HepG2 (cell line): ENCODE measurements at regions not wholly inside any gene's neighbourhood (a gene's known extent, or its start where the extent isn't known, plus 50 kb on each side); places are given as distances from the start of the nearest gene placed in this dataset.

Experiments used
- ATAC-seq: fragments of 200-7000 bp; cut with Tn5 transposase; 3 replicates; pipeline ENCODE4 v1.9.1; 2020; ENCODE audit warnings: mild to moderate bottlenecking, moderate library complexity
- BruUV-seq: library from RNA; stranded (reverse); fragments of 400-500 nt; replicated peaks from 2 replicates; lab custom pipeline; 2021; lab: Mats Ljungman, UMichigan
- CTCF ChIA-PET: fragments of 300-600 bp; formaldehyde crosslinking; extraction: SDS; loops from one replicate; lab custom pipeline; 2021; ENCODE audit warnings: low total read pairs, inconsistent platforms, low intra/inter-chr PET ratio; lab: Yijun Ruan, JAX
- POLR2A ChIA-PET: fragments of 350-600 bp; sonication (Branson Sonifier 250); formaldehyde crosslinking; loops from one replicate; lab custom pipeline; 2020; ENCODE audit warnings: antibody characterized with exemption, inconsistent platforms; lab: Yijun Ruan, JAX
- DNase-seq: peaks from one replicate; pipeline ENCODE4 v3.0.0-alpha.2; 2015; ENCODE audit warnings: low spot score
- FAIRE-seq: peaks from 3 replicates; lab custom pipeline; 2011; peaks lifted over from hg19 to GRCh38; lab: Jason Lieb, UNC
- H2AFZ ChIP-seq: one replicate; pipeline ENCODE4 v1.6.1; 2011; ENCODE audit warnings: low read length, inconsistent platforms
- H3K27ac ChIP-seq: fragments of 300-600 bp; 3 replicates; pipeline ENCODE4 v1.8.0; 2011; ENCODE audit warnings: mixed run types, mild to moderate bottlenecking, mixed read lengths, low read length, inconsistent platforms; ENCODE audit not compliant: insufficient read depth; ENCODE audit errors: extremely low read length
- H3K27me3 ChIP-seq, 2 experiments: fragments of 200-600 bp in 1 of 2; 2 replicates in 1 of 2; 3 replicates in 1 of 2; pipeline versions ENCODE4 v1.6.0 to v1.8.0; 2011; ENCODE audit warnings: low read length in 2 of 2, mild to moderate bottlenecking in 2 of 2, moderate library complexity in 2 of 2, inconsistent platforms in 1 of 2; ENCODE audit not compliant: insufficient read depth in 2 of 2, control insufficient read depth in 1 of 2
- H3K36me3 ChIP-seq, 2 experiments: fragments of 200-600 bp in 1 of 2; replicated peaks in 1 of 2; 2 replicates in 1 of 2; 3 replicates in 1 of 2; pipeline versions ENCODE4 v1.5.1 to v1.8.0; 2011; ENCODE audit warnings: low read length in 2 of 2, inconsistent platforms in 1 of 2; ENCODE audit not compliant: insufficient read depth in 2 of 2, control insufficient read depth in 1 of 2
- H3K4me1 ChIP-seq: 2 replicates; pipeline ENCODE4 v1.5.1; 2012; ENCODE audit warnings: low read length, inconsistent platforms; ENCODE audit not compliant: insufficient read depth
- H3K4me2 ChIP-seq: 2 replicates; pipeline ENCODE4 v1.6.0; 2011; ENCODE audit warnings: low read depth, low read length, inconsistent platforms
- H3K4me3 ChIP-seq, 3 experiments: fragments of 200-600 bp in 1 of 3; sonication (generic), shearing (Covaris generic) in 1 of 3; replicated peaks in 1 of 3; 2 replicates each; pipeline ENCODE4 v1.5.1; 2011 to 2016; ENCODE audit warnings: low read length in 3 of 3, inconsistent platforms in 2 of 3, low read depth in 2 of 3, mild to moderate bottlenecking in 2 of 3, control low read depth in 1 of 3, mixed read lengths in 1 of 3; ENCODE audit not compliant: insufficient read depth in 1 of 3
- H3K79me2 ChIP-seq: one replicate; pipeline ENCODE4 v1.6.1; 2011; ENCODE audit warnings: low read length, inconsistent platforms; ENCODE audit not compliant: insufficient read depth
- H3K9ac ChIP-seq: 2 replicates; pipeline ENCODE4 v1.6.0; 2011; ENCODE audit warnings: mild to moderate bottlenecking, low read depth, low read length, inconsistent platforms; ENCODE audit not compliant: insufficient read depth
- H3K9me3 ChIP-seq: 2 replicates; pipeline ENCODE4 v1.5.1; 2012; ENCODE audit warnings: mild to moderate bottlenecking, low read length
- H4K20me1 ChIP-seq: 2 replicates; pipeline ENCODE4 v1.6.0; 2011; ENCODE audit warnings: inconsistent platforms, mild to moderate bottlenecking, low read length, moderate library complexity; ENCODE audit not compliant: insufficient read depth
- ESRRA ChIP-seq: sonication (generic); formaldehyde crosslinking; IDR thresholded peaks from 2 replicates; pipeline ENCODE4 v1.5.1; 2020; ENCODE audit warnings: mild to moderate bottlenecking, low read depth, missing genetic modification reagents
- HNRNPK ChIP-seq: fragments of 200-400 bp; formaldehyde crosslinking; IDR thresholded peaks from 2 replicates; pipeline ENCODE4 v1.6.1; 2018; ENCODE audit warnings: low read length, low read depth, moderate library complexity, mild to moderate bottlenecking; ENCODE audit not compliant: poor library complexity, severe bottlenecking
- PHF21A ChIP-seq: sonication (generic); formaldehyde crosslinking; IDR thresholded peaks from 2 replicates; pipeline ENCODE4 v1.5.0; 2020; ENCODE audit warnings: mild to moderate bottlenecking, missing genetic modification reagents
- TBP ChIP-seq: sonication (generic); formaldehyde crosslinking; IDR thresholded peaks from 2 replicates; pipeline ENCODE4 v1.5.0; 2020; ENCODE audit warnings: missing genetic modification reagents
- ZNF24 ChIP-seq: fragments of 450-650 bp; IDR thresholded peaks from 2 replicates; pipeline ENCODE4 v1.6.1; 2017; ENCODE audit warnings: antibody characterized with exemption, mild to moderate bottlenecking
- WGBS: methylation state at CpG from one replicate; pipeline ENCODE4 v1.1.6; 2017; ENCODE audit warnings: low lambda C conversion rate; 5-methylcytosine and 5-hydroxymethylcytosine counted together
- in situ Hi-C: cut with HindIII; loops from 2 replicates; pipeline ENCODE4 v1.10.0; 2017; ENCODE audit warnings: low pct_unique_long_range_greater_than_20kb; ENCODE audit not compliant: extremely low pct_ligation_motif_present
- intact Hi-C: fragments of 100-400 bp; cut with micrococcal nuclease; formaldehyde crosslinking; loops from one replicate; pipeline ENCODE4 v1.10.0; 2022; ENCODE audit not compliant: unreplicated experiment
- TF ChIP-seq, protein P1 (sequence below): sonication (generic); formaldehyde crosslinking; IDR thresholded peaks from 2 replicates; pipeline ENCODE4 v1.4.0; 2020; ENCODE audit warnings: missing genetic modification reagents

DNA sequence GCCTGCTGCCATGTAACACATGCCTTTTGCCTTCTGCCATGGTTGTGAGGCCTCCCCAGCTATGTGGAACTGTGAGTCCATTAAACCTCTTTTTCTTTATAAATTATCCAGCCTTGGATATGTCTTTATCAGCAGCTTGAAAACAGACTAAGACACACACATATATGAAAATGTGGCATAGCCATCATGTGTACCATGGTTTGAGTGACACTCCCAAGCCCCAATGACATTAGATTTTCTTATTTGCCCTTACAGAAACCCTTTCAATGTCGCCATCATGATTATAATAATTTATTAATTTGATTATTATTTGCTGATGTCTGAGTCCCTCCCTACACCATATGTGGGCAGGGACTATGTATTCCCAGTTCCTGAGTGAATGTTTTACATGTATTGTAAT lies 63.5 kb upstream of the FGGY start (continued):
- TF ChIP-seq, protein P1, sequence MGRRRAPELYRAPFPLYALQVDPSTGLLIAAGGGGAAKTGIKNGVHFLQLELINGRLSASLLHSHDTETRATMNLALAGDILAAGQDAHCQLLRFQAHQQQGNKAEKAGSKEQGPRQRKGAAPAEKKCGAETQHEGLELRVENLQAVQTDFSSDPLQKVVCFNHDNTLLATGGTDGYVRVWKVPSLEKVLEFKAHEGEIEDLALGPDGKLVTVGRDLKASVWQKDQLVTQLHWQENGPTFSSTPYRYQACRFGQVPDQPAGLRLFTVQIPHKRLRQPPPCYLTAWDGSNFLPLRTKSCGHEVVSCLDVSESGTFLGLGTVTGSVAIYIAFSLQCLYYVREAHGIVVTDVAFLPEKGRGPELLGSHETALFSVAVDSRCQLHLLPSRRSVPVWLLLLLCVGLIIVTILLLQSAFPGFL (CRISPR knock-in tag): no peak
- TF ChIP-seq TBP (no peak), ESRRA (CRISPR knock-in tag) (no peak), ZNF24 (no peak)
- TF ChIP-seq, all 625 proteins: peak for 0

DNA sequence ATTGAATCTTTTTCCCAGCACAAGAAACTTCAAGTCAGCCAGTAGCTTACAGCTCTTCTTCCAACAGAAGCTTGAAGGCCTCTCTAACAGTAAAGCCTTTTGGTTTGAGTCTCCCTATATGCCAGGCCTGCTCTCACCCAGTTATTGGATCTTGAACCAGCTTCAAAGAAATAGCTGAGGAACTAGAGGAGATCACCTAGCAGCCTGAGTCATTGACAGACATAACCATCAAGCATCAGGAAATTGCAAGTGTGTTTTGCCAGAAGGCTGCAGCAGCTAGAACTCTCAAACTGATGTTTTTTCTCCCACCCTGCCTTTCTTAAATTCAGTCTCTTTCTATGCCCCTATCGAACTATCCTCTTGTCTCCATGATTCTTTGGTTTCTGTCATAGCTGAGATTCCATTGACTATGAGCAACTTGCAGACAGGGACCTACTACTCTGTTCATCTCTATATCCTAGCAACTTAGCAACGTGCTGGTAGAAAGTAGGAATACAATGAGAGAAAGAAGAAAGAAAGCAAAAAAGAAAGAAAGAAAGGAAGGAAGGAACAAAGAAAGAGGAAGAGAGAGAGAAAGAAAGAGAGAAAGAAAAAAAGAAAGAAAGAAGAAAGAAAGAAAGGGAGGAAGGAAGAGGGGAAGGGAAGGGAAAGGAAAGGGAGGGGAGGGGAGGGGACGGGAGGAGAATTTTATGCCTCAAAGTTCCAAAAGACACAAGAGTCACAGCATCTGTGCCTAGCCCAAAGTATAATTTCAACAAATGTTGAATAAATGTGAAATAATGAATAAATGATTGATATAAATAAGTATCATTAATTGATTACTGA lies 60.0 kb upstream of the FGGY start:
- Histone ChIP-seq H2AFZ (no peak overlapping the region), H3K4me1 (peaks cover 12% of the 10 kb centered on the region), H3K4me2 (no peak overlapping the region), H3K79me2 (no peaks in the 10 kb centered on the region), H3K9me3 (no peaks in the 10 kb centered on the region), H3K9ac (no peak overlapping the region), H4K20me1 (no peaks in the 10 kb centered on the region), H3K27me3 (no peaks in the 10 kb centered on the region; a peak in 1 of 5 replicates), H3K4me3 (no peak overlapping the region), H3K36me3 (no peaks in the 10 kb centered on the region), H3K27ac (no peak overlapping the region)
- POLR2A ChIA-PET: no interaction called here
- no TSS peak for BruUV-seq
- CTCF ChIA-PET: no interaction called here
- ATAC-seq (no peak), FAIRE-seq (no peak), DNase-seq (no peak)
- intact Hi-C loops: no loop called here
- in situ Hi-C loops: no loop called here
- 30% methylated on average over 3 of the region's 3 CpGs for WGBS
- TF ChIP-seq HNRNPK: peak; percentile 88
- TF ChIP-seq PHF21A (CRISPR knock-in tag): no peak
